ENCODE measurements at regions not wholly inside any gene's neighbourhood (a gene's known extent, or its start where the extent isn't known, plus 50 kb on each side); places are given as distances from the start of the nearest gene placed in this dataset.

GRCh38 chr5:53201746-53202145 lies 92.2 kb upstream of the MOCS2 start:
- intact Hi-C loops (cut with DNase I), result no loop called here
- DNase-seq (ENCODE audit: low spot score), result no peak

GRCh38 chr5:53206562-53206961 lies 97.0 kb upstream of the MOCS2 start:
- intact Hi-C loops (cut with DNase I), result no loop called here
- no peak for DNase-seq (ENCODE audit: low spot score)

DNA sequence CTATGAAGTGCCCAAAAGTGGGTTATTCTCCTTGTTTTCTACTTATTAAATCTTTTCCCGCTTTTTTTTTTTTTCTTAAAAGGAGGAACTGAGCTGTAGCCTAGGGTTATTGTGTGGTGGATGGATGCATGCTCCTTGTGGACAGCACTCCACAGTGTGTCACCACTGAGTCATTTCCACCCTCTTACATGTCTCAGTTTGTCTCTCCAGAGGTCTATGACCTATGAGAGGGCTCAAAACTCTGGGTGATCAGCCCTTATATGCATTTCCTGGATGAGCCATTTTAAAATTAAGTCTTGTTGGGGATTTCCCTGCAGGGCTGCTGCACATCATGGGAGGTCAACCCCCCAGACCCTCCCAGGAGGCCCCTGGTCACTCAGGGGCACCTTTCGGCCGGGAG lies 102.2 kb upstream of the MOCS2 start:
- intact Hi-C loops (cut with DNase I), result no loop called here
- no peak for DNase-seq (ENCODE audit: low spot score)

- no peak for DNase-seq (ENCODE audit: low spot score)
- intact Hi-C loops (cut with DNase I), result no loop called here
These were observed 109.6 kb upstream of the MOCS2 start for GRCh38 chr5:53219174-53219573.

DNA sequence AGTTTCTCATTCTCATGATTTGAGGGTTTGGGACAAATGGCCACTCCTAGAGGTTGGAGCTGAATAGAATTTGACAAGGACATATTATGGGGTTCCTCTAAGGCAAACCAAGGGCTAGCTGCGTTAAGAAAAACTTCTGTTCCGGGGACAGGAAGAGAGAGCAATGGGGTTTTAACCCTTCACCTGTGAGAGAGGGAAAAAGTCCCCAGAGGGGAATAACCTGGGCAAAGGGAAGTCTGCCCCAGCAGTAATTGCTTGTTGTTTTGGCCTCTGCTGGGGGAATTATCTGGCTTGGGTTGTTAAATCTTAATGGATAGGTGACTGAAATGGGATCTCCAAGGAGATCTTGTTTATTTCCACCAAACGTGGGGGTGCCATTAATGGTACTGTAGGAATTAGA lies 110.1 kb upstream of the MOCS2 start:
- intact Hi-C loops (cut with DNase I), result no loop called here
- DNase-seq (ENCODE audit: low spot score), result no peak

- DNase-seq (ENCODE audit: low spot score), result no peak
- intact Hi-C loops (cut with DNase I), result no loop called here
These were observed 124.3 kb upstream of the MOCS2 start for GRCh38 chr5:53233645-53234405.

DNA sequence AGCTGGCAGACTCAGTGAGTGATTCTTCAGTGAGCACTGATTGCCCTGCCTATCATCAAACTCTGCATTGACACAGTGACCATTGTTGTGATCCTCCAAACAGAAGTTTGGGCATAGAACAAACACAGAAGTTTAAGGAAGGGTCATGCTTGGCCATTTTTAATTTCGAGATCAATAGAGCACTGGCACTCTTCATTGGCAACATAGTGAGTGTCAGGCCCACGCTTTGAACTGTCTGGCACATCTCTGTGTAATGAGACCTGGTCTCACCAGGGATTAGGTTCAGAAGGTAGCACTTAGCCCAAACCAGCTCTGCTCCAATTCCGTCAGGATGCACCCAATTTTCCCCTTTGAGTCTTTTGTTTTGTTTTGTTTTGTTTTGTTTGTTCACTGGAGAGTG lies 127.1 kb upstream of the MOCS2 start:
- DNase-seq (ENCODE audit: low spot score), result no peak
- intact Hi-C loops (cut with DNase I), result no loop called here

- intact Hi-C loops (cut with DNase I), result no loop called here
- no peak for DNase-seq (ENCODE audit: low spot score)
These were observed 128.3 kb upstream of the MOCS2 start for GRCh38 chr5:53237876-53238275.

- intact Hi-C loops (cut with DNase I), result no loop called here
- no peak for DNase-seq (ENCODE audit: low spot score)
These were observed 129.9 kb upstream of the MOCS2 start for GRCh38 chr5:53239301-53239990.

GRCh38 chr5:53240661-53241060 lies 131.1 kb upstream of the MOCS2 start:
- intact Hi-C loops (cut with DNase I), result no loop called here
- DNase-seq (ENCODE audit: low spot score), result no peak

- DNase-seq (ENCODE audit: low spot score), result no peak
- intact Hi-C loops (cut with DNase I), result no loop called here
These were observed 132.0 kb upstream of the MOCS2 start for GRCh38 chr5:53241572-53241971.

- intact Hi-C loops (cut with DNase I), result no loop called here
- DNase-seq (ENCODE audit: low spot score), result no peak
These were observed 133.8 kb upstream of the MOCS2 start for GRCh38 chr5:53243403-53243802.

DNA sequence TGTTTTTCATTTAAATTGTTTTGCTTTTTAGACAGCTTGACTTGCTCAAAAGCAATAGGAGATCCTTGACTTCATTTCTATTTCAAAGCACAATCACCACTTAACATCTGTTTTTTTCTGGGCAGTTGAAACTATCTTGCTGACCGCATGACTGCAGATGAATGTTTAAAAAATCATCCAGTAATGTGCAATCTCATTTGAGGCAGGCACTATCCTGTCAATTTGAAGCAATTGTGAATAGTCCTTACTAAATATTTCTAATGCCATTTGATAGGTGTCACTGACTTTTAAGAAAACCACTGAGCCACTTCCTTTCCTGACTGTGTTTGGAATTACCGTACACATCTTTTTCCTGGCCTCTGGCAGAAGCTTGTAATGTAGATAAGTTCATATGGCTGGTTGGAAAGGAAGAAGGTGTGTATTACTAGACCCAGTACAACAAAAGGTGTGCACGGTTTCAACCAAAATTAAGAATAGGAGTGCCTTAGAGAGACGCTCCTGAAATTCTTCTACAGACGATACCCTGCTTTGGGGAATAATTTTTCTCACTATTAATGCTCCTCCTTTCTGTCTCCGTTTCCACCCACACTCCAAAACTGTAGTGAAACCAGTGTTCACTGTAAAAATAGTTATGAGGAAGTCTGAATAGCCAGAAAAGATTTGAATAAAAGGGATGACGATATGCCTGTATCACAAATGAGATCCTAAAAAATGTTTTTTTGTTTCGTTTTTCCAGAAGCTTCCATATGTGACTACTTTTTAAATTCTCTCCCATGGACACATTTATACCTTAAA lies 136.7 kb upstream of the MOCS2 start:
- intact Hi-C loops (cut with DNase I), result no loop called here
- no peak for DNase-seq (ENCODE audit: low spot score)

DNA sequence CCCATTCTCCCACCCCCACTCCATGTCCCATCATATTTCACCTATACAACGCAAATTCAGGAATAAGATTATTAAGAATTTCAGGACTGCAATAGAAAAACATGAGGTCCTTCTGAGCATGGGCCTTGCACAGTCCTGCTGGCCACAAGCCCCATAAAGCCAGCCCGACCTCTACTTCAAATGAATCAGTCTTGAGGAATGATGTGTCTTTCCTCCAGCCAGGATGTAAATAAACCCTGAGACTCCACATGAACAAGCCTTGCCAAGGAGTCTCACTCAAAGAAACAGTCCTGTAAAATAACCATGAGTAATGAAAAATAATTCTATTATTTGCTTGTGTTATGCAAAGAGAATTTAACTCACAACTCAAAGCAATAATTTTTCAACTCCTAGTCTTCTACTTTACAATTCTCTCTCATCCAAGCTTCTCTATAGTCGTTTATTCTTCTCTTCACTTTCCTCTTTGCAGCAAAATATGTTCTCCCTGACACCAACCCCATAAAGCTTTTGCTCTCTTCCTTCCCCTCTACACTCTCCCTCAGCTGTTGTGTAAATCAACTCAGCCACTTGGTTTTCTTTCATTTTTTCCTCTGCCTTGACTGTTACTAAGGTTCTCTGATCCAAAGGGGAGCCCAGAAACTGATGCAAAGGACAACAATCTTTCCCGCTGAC lies 140.1 kb upstream of the MOCS2 start:
- no peak for DNase-seq (ENCODE audit: low spot score)
- intact Hi-C loops (cut with DNase I), result no loop called here

DNA sequence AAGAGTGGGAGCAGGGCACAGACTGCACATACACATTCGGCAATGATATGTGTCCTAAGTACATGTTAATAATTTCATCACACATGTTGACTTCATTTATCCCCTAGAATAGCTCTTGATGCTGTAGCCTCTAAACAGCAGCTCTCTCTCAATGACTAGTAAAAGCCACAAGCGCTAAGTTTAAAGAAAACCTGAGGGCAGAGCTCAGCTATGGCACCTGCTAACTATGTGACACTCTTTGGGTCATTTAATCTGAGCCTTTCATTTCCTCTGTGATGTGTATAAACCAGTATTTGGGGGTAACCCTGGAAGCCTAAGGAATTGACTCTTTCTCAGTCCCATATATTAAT lies 140.6 kb upstream of the MOCS2 start:
- DNase-seq (ENCODE audit: low spot score), result no peak
- intact Hi-C loops (cut with DNase I), result no loop called here

GRCh38 chr5:53253421-53253871 lies 143.9 kb upstream of the MOCS2 start:
- no peak for DNase-seq (ENCODE audit: low spot score)
- intact Hi-C loops (cut with DNase I), result no loop called here

GRCh38 chr5:53256746-53257145 lies 147.2 kb upstream of the MOCS2 start:
- no peak for DNase-seq (ENCODE audit: low spot score)
- intact Hi-C loops (cut with DNase I), result no loop called here

DNA sequence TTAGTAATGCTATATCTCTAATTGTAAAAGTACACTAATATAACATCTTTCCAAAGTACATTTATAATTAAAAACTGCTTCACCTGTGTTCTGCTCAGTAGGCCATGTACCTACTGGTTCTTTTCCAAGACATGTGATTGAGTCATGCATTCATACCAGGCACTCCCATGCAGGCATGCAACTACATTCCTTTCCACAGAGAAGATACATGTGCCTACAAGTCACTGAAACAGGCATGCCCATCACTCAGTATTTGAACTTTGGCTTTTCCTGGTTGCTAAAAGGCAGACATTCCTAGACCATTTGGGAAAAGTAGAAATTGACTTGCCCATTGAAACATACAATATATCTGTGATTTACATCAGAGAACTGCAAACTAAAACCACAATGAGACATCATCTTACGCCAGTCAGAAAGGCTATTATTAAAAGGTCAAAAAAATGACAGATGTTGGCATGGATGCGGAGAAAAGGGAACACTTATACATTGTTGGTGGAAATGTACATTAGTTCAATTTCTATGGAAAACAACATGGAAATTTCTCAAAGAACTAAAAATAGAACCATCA lies 148.3 kb upstream of the MOCS2 start:
- intact Hi-C loops (cut with DNase I), result no loop called here
- DNase-seq (ENCODE audit: low spot score), result no peak

GRCh38 chr5:53259176-53259575 lies 149.6 kb upstream of the MOCS2 start:
- intact Hi-C loops (cut with DNase I), result no loop called here
- DNase-seq (ENCODE audit: low spot score), result no peak

DNA sequence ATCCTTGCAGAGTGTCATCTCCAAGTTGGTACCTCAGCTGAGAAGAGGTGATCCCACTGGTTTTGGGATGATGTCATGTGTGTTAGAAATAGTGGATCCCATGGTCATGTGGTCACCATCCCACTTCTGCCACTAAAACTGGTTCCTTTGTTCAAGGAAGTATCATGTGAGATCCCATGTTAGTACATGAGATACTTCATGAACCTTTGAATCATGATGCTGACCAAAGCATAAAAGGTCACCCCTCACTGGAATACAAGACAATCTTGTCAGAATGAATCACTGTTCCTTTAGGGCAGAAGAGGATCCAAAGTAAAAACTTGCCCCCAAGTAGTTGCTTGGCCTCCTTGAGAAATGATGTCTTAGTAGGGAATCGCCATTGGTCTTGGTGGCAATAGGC lies 150.9 kb upstream of the MOCS2 start:
- DNase-seq (ENCODE audit: low spot score), result no peak
- intact Hi-C loops (cut with DNase I), result loop anchor here (10.0 kb wide), 2 partner anchors 164 to 954 kb away; no protein-coding TSS in a partner anchor

Measured in cardiac septum (tissue), 1 donor.